ENCODE measurements at regions not wholly inside any gene's neighbourhood (a gene's known extent, or its start where the extent isn't known, plus 50 kb on each side); places are given as distances from the start of the nearest gene placed in this dataset.

- Histone ChIP-seq H2AFZ (ENCODE audit: low read depth, low read length) (no peak overlapping the region), H3K4me1 (ENCODE audit: insufficient read depth, low read length) (no peaks in the 10 kb centered on the region), H3K79me2 (ENCODE audit: insufficient read depth, low read length) (no peaks in the 10 kb centered on the region), H3K9me3 (ENCODE audit: insufficient read depth, low read length, severe bottlenecking) (no peaks in the 10 kb centered on the region), H3K9ac (ENCODE audit: low read depth, low read length) (no peak overlapping the region), H3K27ac (ENCODE audit: low read length) (no peak overlapping the region), H3K4me2 (ENCODE audit: insufficient read depth, low read length) (no peak overlapping the region), H3K36me3 (ENCODE audit: insufficient read depth, low read length) (no peaks in the 10 kb centered on the region), H3K27me3 (ENCODE audit: insufficient read depth, low read length, poor library complexity) (peaks cover 21% of the 10 kb centered on the region), H3K4me3 (ENCODE audit: low read depth in 1 of 2, low read length in 2 of 2) (no peak overlapping the region), H4K20me1 (ENCODE audit: insufficient read depth, low read length) (no peaks in the 10 kb centered on the region)
- ATAC-seq (ENCODE audit: insufficient read depth, low read depth) (no peak), DNase-seq (no peak)
- no peak for TF ChIP-seq EZH2 (IDR thresholded peaks at IDR 0.05; ENCODE audit: borderline replicate concordance, low read depth, low read length, severe bottlenecking)
- TF ChIP-seq, protein P1, sequence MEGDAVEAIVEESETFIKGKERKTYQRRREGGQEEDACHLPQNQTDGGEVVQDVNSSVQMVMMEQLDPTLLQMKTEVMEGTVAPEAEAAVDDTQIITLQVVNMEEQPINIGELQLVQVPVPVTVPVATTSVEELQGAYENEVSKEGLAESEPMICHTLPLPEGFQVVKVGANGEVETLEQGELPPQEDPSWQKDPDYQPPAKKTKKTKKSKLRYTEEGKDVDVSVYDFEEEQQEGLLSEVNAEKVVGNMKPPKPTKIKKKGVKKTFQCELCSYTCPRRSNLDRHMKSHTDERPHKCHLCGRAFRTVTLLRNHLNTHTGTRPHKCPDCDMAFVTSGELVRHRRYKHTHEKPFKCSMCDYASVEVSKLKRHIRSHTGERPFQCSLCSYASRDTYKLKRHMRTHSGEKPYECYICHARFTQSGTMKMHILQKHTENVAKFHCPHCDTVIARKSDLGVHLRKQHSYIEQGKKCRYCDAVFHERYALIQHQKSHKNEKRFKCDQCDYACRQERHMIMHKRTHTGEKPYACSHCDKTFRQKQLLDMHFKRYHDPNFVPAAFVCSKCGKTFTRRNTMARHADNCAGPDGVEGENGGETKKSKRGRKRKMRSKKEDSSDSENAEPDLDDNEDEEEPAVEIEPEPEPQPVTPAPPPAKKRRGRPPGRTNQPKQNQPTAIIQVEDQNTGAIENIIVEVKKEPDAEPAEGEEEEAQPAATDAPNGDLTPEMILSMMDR (IDR thresholded peaks at IDR 0.05; ENCODE audit: borderline replicate concordance, extremely low read depth, low read length, poor library complexity, severe bottlenecking): no peak
Observed at GRCh38 chr2:120637847-120638246, 97.8 kb upstream of the GLI2 start.

DNA sequence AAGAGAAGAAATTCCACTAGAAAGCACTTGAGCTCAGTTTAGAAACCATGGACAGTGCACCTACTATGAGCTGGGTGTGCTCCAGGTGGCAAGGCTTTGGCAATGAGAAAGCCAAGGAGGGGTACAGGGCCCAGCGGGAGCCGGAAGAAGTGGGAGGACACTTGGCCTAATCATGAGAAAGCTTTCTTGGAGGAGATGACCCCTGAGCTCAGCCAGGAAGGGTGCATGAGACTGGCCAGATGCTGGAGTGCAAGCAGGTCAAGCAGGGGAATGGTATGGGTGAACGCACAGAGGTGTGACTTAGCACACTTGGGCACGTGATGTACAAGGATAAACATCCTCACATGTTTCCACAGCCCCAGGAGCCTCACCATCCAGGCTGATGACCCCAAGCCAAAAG, 97.2 kb upstream of the GLI2 start:
- Histone ChIP-seq H3K27me3 (ENCODE audit: insufficient read depth, low read length, poor library complexity) (peaks cover 21% of the 10 kb centered on the region), H4K20me1 (ENCODE audit: insufficient read depth, low read length) (no peaks in the 10 kb centered on the region), H3K79me2 (ENCODE audit: insufficient read depth, low read length) (no peaks in the 10 kb centered on the region), H3K4me1 (ENCODE audit: insufficient read depth, low read length) (no peaks in the 10 kb centered on the region), H2AFZ (ENCODE audit: low read depth, low read length) (no peak overlapping the region), H3K4me2 (ENCODE audit: insufficient read depth, low read length) (no peak overlapping the region), H3K9me3 (ENCODE audit: insufficient read depth, low read length, severe bottlenecking) (no peaks in the 10 kb centered on the region), H3K9ac (ENCODE audit: low read depth, low read length) (no peak overlapping the region), H3K27ac (ENCODE audit: low read length) (no peak overlapping the region), H3K4me3 (ENCODE audit: low read depth in 1 of 2, low read length in 2 of 2) (no peak overlapping the region), H3K36me3 (ENCODE audit: insufficient read depth, low read length) (no peaks in the 10 kb centered on the region)
- ATAC-seq (ENCODE audit: insufficient read depth, low read depth): no peak
- no peak for DNase-seq
- no peak for TF ChIP-seq EZH2 (IDR thresholded peaks at IDR 0.05; ENCODE audit: borderline replicate concordance, low read depth, low read length, severe bottlenecking)
- TF ChIP-seq, protein P1 (IDR thresholded peaks at IDR 0.05; ENCODE audit: borderline replicate concordance, extremely low read depth, low read length, poor library complexity, severe bottlenecking): no peak

GRCh38 chr2:120641366-120641771, 94.3 kb upstream of the GLI2 start:
- Histone ChIP-seq H3K36me3 (ENCODE audit: insufficient read depth, low read length) (no peaks in the 10 kb centered on the region), H3K27ac (ENCODE audit: low read length) (no peak overlapping the region), H3K9me3 (ENCODE audit: insufficient read depth, low read length, severe bottlenecking) (no peaks in the 10 kb centered on the region), H3K4me1 (ENCODE audit: insufficient read depth, low read length) (no peaks in the 10 kb centered on the region), H2AFZ (ENCODE audit: low read depth, low read length) (no peak overlapping the region), H4K20me1 (ENCODE audit: insufficient read depth, low read length) (no peaks in the 10 kb centered on the region), H3K79me2 (ENCODE audit: insufficient read depth, low read length) (no peaks in the 10 kb centered on the region), H3K4me2 (ENCODE audit: insufficient read depth, low read length) (no peak overlapping the region), H3K4me3 (ENCODE audit: low read depth in 1 of 2, low read length in 2 of 2) (no peak overlapping the region), H3K27me3 (ENCODE audit: insufficient read depth, low read length, poor library complexity) (peaks cover 16% of the 10 kb centered on the region), H3K9ac (ENCODE audit: low read depth, low read length) (no peak overlapping the region)
- no peak for DNase-seq
- ATAC-seq (ENCODE audit: insufficient read depth, low read depth): no peak
- TF ChIP-seq, protein P1 (IDR thresholded peaks at IDR 0.05; ENCODE audit: borderline replicate concordance, extremely low read depth, low read length, poor library complexity, severe bottlenecking): no peak
- TF ChIP-seq EZH2 (IDR thresholded peaks at IDR 0.05; ENCODE audit: borderline replicate concordance, low read depth, low read length, severe bottlenecking): no peak

- Histone ChIP-seq H3K36me3 (ENCODE audit: insufficient read depth, low read length) (no peaks in the 10 kb centered on the region), H2AFZ (ENCODE audit: low read depth, low read length) (no peak overlapping the region), H3K79me2 (ENCODE audit: insufficient read depth, low read length) (no peaks in the 10 kb centered on the region), H3K4me2 (ENCODE audit: insufficient read depth, low read length) (no peak overlapping the region), H3K27ac (ENCODE audit: low read length) (no peak overlapping the region), H3K4me1 (ENCODE audit: insufficient read depth, low read length) (no peaks in the 10 kb centered on the region), H3K4me3 (ENCODE audit: low read depth in 1 of 2, low read length in 2 of 2) (no peak overlapping the region), H3K9ac (ENCODE audit: low read depth, low read length) (no peak overlapping the region), H4K20me1 (ENCODE audit: insufficient read depth, low read length) (no peaks in the 10 kb centered on the region), H3K9me3 (ENCODE audit: insufficient read depth, low read length, severe bottlenecking) (no peaks in the 10 kb centered on the region), H3K27me3 (ENCODE audit: insufficient read depth, low read length, poor library complexity) (peaks cover 5% of the 10 kb centered on the region)
- no peak for DNase-seq
- TF ChIP-seq, protein P1 (IDR thresholded peaks at IDR 0.05; ENCODE audit: borderline replicate concordance, extremely low read depth, low read length, poor library complexity, severe bottlenecking): no peak
- no peak for TF ChIP-seq EZH2 (IDR thresholded peaks at IDR 0.05; ENCODE audit: borderline replicate concordance, low read depth, low read length, severe bottlenecking)
- no peak for ATAC-seq (ENCODE audit: insufficient read depth, low read depth)
Observed at GRCh38 chr2:120642646-120643045, 93.0 kb upstream of the GLI2 start.
